ENCODE measurements at regions not wholly inside any gene's neighbourhood (a gene's known extent, or its start where the extent isn't known, plus 50 kb on each side); places are given as distances from the start of the nearest gene placed in this dataset.
"Not testable (repeated sequence)": the region's sequence is repeated elsewhere in the genome, so short reads cannot be mapped to it uniquely, and the experiment has no call there.

DNA sequence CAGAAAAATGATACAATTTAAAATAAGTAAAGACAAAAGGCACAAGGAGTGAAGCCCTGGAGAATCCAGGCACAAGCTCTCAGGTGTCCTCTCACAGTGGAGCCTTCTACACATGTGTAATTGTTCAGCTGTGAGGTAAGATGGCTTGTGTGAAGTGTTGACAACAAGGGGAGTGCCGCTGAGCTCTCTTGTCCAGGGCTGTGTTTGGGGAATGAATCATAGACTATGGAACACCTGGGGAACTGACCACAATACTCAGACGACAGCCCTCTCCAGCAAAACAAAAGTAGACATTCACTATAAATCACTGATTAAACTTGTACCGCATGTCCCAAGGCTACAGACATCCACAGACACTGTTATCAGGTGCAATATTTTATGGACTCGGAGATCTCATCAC is 940.1 kb downstream of the TMEM121 start:
- TF ChIP-seq CTCF (IDR thresholded peaks at IDR 0.05); ZFX (IDR thresholded peaks at IDR 0.05; ENCODE audit: borderline replicate concordance): not testable (repeated sequence)

Data from 22Rv1 (cell line).